NCI-H1417 treated with DMSO at 0.1 percent for 48 hours (cell line): ENCODE measurements at regions not wholly inside any gene's neighbourhood (a gene's known extent, or its start where the extent isn't known, plus 50 kb on each side); places are given as distances from the start of the nearest gene placed in this dataset.
"Not testable (repeated sequence)": the region's sequence is repeated elsewhere in the genome, so short reads cannot be mapped to it uniquely, and the experiment has no call there.

Experiments used
- DNase-seq: peaks from one replicate; lab custom pipeline; 2025; lab: John Stamatoyannopoulos, UW

GRCh38 chr20:48405909-48406308 lies 421.9 kb downstream of the PREX1 start:
- DNase-seq, result no peak

GRCh38 chr20:48404598-48404997 lies 423.2 kb downstream of the PREX1 start:
- DNase-seq, result no peak

GRCh38 chr20:48403167-48403761 lies 424.5 kb downstream of the PREX1 start:
- no peak for DNase-seq

- no peak for DNase-seq
Observed at GRCh38 chr20:48401359-48401758, 426.4 kb downstream of the PREX1 start.

- no peak for DNase-seq
Observed at GRCh38 chr20:48400009-48400408, 427.8 kb downstream of the PREX1 start.

- DNase-seq, result no peak
Observed at GRCh38 chr20:48398506-48399449, 429.0 kb downstream of the PREX1 start.

- DNase-seq, result not testable (repeated sequence)
Observed at GRCh38 chr20:48396981-48397861, 430.6 kb downstream of the PREX1 start.

GRCh38 chr20:48395816-48396546 lies 431.8 kb downstream of the PREX1 start:
- DNase-seq, result no peak

- DNase-seq, result no peak
Observed at GRCh38 chr20:48394415-48395081, 433.3 kb downstream of the PREX1 start.

GRCh38 chr20:48393737-48394314 lies 434.0 kb downstream of the PREX1 start:
- DNase-seq, result no peak

- no peak for DNase-seq
Observed at GRCh38 chr20:48393311-48393685, 434.5 kb downstream of the PREX1 start.

GRCh38 chr20:48392407-48393310 lies 435.1 kb downstream of the PREX1 start:
- no peak for DNase-seq

GRCh38 chr20:48390981-48391380 lies 436.8 kb downstream of the PREX1 start:
- no peak for DNase-seq

GRCh38 chr20:48387675-48388074 lies 440.1 kb downstream of the PREX1 start:
- no peak for DNase-seq

- DNase-seq, result no peak
Observed at GRCh38 chr20:48385527-48385926, 442.3 kb downstream of the PREX1 start.

- no peak for DNase-seq
Observed at GRCh38 chr20:48385114-48385513, 442.7 kb downstream of the PREX1 start.

GRCh38 chr20:48384147-48384818 lies 443.5 kb downstream of the PREX1 start:
- DNase-seq, result no peak

- no peak for DNase-seq
Observed at GRCh38 chr20:48383252-48383651, 444.5 kb downstream of the PREX1 start.

- no peak for DNase-seq
Observed at GRCh38 chr20:48382304-48382703, 445.5 kb downstream of the PREX1 start.
